Ishikawa (cell line): ENCODE measurements at regions not wholly inside any gene's neighbourhood (a gene's known extent, or its start where the extent isn't known, plus 50 kb on each side); places are given as distances from the start of the nearest gene placed in this dataset.

Experiments
- CEBPB ChIP-seq: IDR thresholded peaks from 2 replicates; pipeline ENCODE4 v1.6.1; 2012
- CREB1 ChIP-seq: IDR thresholded peaks from 2 replicates; pipeline ENCODE4 v1.6.1; 2012; ENCODE audit warnings: low read depth
- EGR1 ChIP-seq: IDR thresholded peaks from 2 replicates; pipeline ENCODE4 v1.6.1; 2012
- EP300 ChIP-seq: IDR thresholded peaks from 2 replicates; pipeline ENCODE4 v1.6.1; 2012; ENCODE audit warnings: borderline replicate concordance
- FOXM1 ChIP-seq: IDR thresholded peaks from 2 replicates; pipeline ENCODE4 v1.6.1; 2012; ENCODE audit warnings: low read depth, borderline replicate concordance
- NFIC ChIP-seq: IDR thresholded peaks from 2 replicates; pipeline ENCODE4 v1.6.1; 2012
- RAD21 ChIP-seq: IDR thresholded peaks from 2 replicates; pipeline ENCODE4 v1.6.1; 2012; ENCODE audit warnings: low read depth
- TAF1 ChIP-seq: IDR thresholded peaks from 2 replicates; pipeline ENCODE4 v1.6.1; 2012; ENCODE audit warnings: low read depth, mild to moderate bottlenecking
- TCF12 ChIP-seq: IDR thresholded peaks from 2 replicates; pipeline ENCODE4 v1.6.1; 2012; ENCODE audit warnings: low read depth
- YY1 ChIP-seq: IDR thresholded peaks from 2 replicates; pipeline ENCODE4 v1.6.1; 2012; ENCODE audit warnings: low read depth
- ZBTB7A ChIP-seq: IDR thresholded peaks from 2 replicates; pipeline ENCODE4 v1.6.1; 2012; ENCODE audit warnings: low read depth
- TF ChIP-seq, protein P1 (sequence below): IDR thresholded peaks from 2 replicates; pipeline ENCODE4 v1.6.1; 2012
- TF ChIP-seq, protein P2 (sequence below): IDR thresholded peaks from 2 replicates; pipeline ENCODE4 v1.6.1; 2012; ENCODE audit warnings: low read depth, mild to moderate bottlenecking
- TF ChIP-seq, protein P3 (sequence below): IDR thresholded peaks from 2 replicates; pipeline ENCODE4 v1.6.1; 2012

DNA sequence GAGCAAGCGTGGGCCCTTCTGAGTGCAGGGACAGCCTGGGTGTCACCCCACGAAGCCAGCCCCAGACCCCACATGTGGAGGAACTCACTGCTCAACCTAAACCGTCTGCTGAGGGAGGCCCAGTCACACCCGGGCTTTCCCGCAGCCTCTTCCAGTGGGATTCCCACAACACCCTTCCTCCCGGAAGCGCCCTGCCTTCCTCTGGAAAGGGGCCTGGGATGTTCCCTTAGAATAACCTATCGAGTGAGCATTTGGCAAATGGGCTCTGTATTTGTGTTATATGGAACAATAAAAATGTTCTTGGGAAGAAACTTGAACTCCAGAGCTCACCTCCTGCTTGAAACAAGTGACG is 100.0 kb upstream of the DUSP22 start:
- TF ChIP-seq FOXM1 (no peak), RAD21 (no peak), YY1 (no peak), NFIC (no peak), CEBPB (no peak), EGR1 (no peak), EP300 (no peak), TAF1 (no peak), TCF12 (no peak), CREB1 (no peak), ZBTB7A (no peak)
- TF ChIP-seq, protein P1, sequence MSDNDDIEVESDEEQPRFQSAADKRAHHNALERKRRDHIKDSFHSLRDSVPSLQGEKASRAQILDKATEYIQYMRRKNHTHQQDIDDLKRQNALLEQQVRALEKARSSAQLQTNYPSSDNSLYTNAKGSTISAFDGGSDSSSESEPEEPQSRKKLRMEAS, result no peak
- TF ChIP-seq, protein P2, sequence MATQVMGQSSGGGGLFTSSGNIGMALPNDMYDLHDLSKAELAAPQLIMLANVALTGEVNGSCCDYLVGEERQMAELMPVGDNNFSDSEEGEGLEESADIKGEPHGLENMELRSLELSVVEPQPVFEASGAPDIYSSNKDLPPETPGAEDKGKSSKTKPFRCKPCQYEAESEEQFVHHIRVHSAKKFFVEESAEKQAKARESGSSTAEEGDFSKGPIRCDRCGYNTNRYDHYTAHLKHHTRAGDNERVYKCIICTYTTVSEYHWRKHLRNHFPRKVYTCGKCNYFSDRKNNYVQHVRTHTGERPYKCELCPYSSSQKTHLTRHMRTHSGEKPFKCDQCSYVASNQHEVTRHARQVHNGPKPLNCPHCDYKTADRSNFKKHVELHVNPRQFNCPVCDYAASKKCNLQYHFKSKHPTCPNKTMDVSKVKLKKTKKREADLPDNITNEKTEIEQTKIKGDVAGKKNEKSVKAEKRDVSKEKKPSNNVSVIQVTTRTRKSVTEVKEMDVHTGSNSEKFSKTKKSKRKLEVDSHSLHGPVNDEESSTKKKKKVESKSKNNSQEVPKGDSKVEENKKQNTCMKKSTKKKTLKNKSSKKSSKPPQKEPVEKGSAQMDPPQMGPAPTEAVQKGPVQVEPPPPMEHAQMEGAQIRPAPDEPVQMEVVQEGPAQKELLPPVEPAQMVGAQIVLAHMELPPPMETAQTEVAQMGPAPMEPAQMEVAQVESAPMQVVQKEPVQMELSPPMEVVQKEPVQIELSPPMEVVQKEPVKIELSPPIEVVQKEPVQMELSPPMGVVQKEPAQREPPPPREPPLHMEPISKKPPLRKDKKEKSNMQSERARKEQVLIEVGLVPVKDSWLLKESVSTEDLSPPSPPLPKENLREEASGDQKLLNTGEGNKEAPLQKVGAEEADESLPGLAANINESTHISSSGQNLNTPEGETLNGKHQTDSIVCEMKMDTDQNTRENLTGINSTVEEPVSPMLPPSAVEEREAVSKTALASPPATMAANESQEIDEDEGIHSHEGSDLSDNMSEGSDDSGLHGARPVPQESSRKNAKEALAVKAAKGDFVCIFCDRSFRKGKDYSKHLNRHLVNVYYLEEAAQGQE, result no peak
- TF ChIP-seq, protein P3, sequence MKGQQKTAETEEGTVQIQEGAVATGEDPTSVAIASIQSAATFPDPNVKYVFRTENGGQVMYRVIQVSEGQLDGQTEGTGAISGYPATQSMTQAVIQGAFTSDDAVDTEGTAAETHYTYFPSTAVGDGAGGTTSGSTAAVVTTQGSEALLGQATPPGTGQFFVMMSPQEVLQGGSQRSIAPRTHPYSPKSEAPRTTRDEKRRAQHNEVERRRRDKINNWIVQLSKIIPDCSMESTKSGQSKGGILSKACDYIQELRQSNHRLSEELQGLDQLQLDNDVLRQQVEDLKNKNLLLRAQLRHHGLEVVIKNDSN, result no peak
